OCI-LY1 (cell line): ENCODE measurements at regions not wholly inside any gene's neighbourhood (a gene's known extent, or its start where the extent isn't known, plus 50 kb on each side); places are given as distances from the start of the nearest gene placed in this dataset.

Experiments
- H2AFZ ChIP-seq: fragments of 200-600 bp; sonication (generic), shearing (Covaris generic); 2 replicates; pipeline ENCODE4 v1.6.0; 2014; ENCODE audit warnings: antibody characterized with exemption, mild to moderate bottlenecking, low read length
- H3F3A ChIP-seq: fragments of 200-600 bp; sonication (generic), shearing (Covaris generic); 2 replicates; pipeline ENCODE4 v1.6.0; 2014; ENCODE audit warnings: mild to moderate bottlenecking, antibody characterized with exemption, low read length, moderate library complexity; ENCODE audit not compliant: insufficient read depth
- H3K27ac ChIP-seq: fragments of 200-600 bp; sonication (generic); 2 replicates; pipeline ENCODE4 v1.5.1; 2014; ENCODE audit warnings: low read length, mixed run types, mild to moderate bottlenecking, low read depth; ENCODE audit not compliant: poor library complexity, severe bottlenecking
- H3K27me3 ChIP-seq: fragments of 200-600 bp; sonication (generic); 2 replicates; pipeline ENCODE4 v1.6.0; 2014; ENCODE audit warnings: antibody characterized with exemption, mild to moderate bottlenecking, low read length, moderate library complexity; ENCODE audit not compliant: insufficient read depth
- H3K36me3 ChIP-seq: fragments of 200-600 bp; sonication (generic); 2 replicates; pipeline ENCODE4 v1.6.1; 2014; ENCODE audit warnings: mild to moderate bottlenecking, antibody characterized with exemption, low read length, moderate library complexity, mixed read lengths; ENCODE audit not compliant: insufficient read depth
- H3K4me1 ChIP-seq: fragments of 200-600 bp; sonication (generic); 2 replicates; pipeline ENCODE4 v1.5.1; 2014; ENCODE audit warnings: mild to moderate bottlenecking, low read length, moderate library complexity; ENCODE audit not compliant: insufficient read depth, severe bottlenecking
- H3K4me2 ChIP-seq: fragments of 200-600 bp; sonication (generic), shearing (Covaris generic); 2 replicates; pipeline ENCODE4 v1.6.1; 2014; ENCODE audit warnings: low read length
- H3K4me3 ChIP-seq: fragments of 200-600 bp; sonication (generic); 2 replicates; pipeline ENCODE4 v1.5.1; 2014; ENCODE audit warnings: low read length, low read depth, mild to moderate bottlenecking, mixed read lengths; ENCODE audit not compliant: poor library complexity, severe bottlenecking
- H3K79me2 ChIP-seq: fragments of 200-600 bp; shearing (Covaris generic); 2 replicates; pipeline ENCODE4 v1.6.1; 2016; ENCODE audit warnings: mixed run types, low read length, mixed read lengths; ENCODE audit not compliant: insufficient read depth
- H3K9ac ChIP-seq: fragments of 200-600 bp; sonication (generic), shearing (Covaris generic); 2 replicates; pipeline ENCODE4 v1.6.1; 2014; ENCODE audit warnings: mild to moderate bottlenecking, low read length, mixed read lengths
- H3K9me2 ChIP-seq: fragments of 200-600 bp; sonication (generic), shearing (Covaris generic); 2 replicates; pipeline ENCODE4 v1.6.1; 2014; ENCODE audit warnings: low read depth, mild to moderate bottlenecking, low read length, mixed read lengths
- H3K9me3 ChIP-seq: fragments of 200-600 bp; shearing (Covaris generic); 2 replicates; pipeline ENCODE4 v1.6.1; 2014; ENCODE audit warnings: low read length, mixed read lengths
- H4K20me1 ChIP-seq: fragments of 200-600 bp; sonication (generic), shearing (Covaris generic); 2 replicates; pipeline ENCODE4 v1.6.0; 2016; ENCODE audit warnings: mild to moderate bottlenecking, low read length; ENCODE audit not compliant: insufficient read depth
- EZH2 ChIP-seq: fragments of 200-600 bp; sonication (generic), shearing (Covaris generic); IDR thresholded peaks from 2 replicates; pipeline ENCODE4 v1.8.0; 2017; ENCODE audit warnings: borderline replicate concordance, mixed run types, mild to moderate bottlenecking, antibody characterized with exemption, low read length, moderate library complexity, mixed read lengths
- TF ChIP-seq, protein P1 (sequence below): fragments of 200-600 bp; sonication (generic), shearing (Covaris generic); IDR thresholded peaks from 2 replicates; pipeline ENCODE4 v1.5.1; 2017; ENCODE audit warnings: mild to moderate bottlenecking, antibody characterized with exemption, low read length, moderate library complexity, mixed read lengths

DNA sequence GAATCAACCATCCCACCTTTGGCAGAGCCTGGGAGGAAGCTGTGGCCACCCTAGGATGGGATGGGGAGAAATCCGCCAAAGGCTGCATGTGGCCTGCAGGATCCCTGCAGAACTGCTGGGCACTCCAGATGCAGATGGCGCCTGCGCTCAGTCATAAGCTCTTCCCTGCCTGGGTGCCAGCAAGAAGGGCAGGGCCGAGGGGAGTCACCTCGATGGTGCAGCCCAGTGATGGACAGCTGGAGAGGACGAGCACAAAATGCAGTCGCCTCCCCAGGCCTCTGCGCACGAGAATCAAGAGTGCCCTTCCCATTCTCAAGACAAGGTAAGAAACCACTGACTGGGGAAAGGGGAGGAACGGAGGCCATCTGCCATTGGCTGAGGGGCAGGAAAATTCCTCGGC lies 693.6 kb downstream of the TBC1D22A start:
- Histone ChIP-seq H3K79me2 (no peaks in the 10 kb centered on the region), H3K4me2 (no peak overlapping the region), H3K9me2 (no peaks in the 10 kb centered on the region), H3K4me1 (no peaks in the 10 kb centered on the region), H3K9me3 (peaks cover 4% of the 10 kb centered on the region), H4K20me1 (no peaks in the 10 kb centered on the region), H3K9ac (no peak overlapping the region), H2AFZ (no peak overlapping the region), H3K36me3 (no peaks in the 10 kb centered on the region), H3K4me3 (no peak overlapping the region), H3K27ac (no peak overlapping the region), H3F3A (no peaks in the 10 kb centered on the region), H3K27me3 (no peaks in the 10 kb centered on the region)
- TF ChIP-seq, protein P1, sequence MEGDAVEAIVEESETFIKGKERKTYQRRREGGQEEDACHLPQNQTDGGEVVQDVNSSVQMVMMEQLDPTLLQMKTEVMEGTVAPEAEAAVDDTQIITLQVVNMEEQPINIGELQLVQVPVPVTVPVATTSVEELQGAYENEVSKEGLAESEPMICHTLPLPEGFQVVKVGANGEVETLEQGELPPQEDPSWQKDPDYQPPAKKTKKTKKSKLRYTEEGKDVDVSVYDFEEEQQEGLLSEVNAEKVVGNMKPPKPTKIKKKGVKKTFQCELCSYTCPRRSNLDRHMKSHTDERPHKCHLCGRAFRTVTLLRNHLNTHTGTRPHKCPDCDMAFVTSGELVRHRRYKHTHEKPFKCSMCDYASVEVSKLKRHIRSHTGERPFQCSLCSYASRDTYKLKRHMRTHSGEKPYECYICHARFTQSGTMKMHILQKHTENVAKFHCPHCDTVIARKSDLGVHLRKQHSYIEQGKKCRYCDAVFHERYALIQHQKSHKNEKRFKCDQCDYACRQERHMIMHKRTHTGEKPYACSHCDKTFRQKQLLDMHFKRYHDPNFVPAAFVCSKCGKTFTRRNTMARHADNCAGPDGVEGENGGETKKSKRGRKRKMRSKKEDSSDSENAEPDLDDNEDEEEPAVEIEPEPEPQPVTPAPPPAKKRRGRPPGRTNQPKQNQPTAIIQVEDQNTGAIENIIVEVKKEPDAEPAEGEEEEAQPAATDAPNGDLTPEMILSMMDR, result no peak

DNA sequence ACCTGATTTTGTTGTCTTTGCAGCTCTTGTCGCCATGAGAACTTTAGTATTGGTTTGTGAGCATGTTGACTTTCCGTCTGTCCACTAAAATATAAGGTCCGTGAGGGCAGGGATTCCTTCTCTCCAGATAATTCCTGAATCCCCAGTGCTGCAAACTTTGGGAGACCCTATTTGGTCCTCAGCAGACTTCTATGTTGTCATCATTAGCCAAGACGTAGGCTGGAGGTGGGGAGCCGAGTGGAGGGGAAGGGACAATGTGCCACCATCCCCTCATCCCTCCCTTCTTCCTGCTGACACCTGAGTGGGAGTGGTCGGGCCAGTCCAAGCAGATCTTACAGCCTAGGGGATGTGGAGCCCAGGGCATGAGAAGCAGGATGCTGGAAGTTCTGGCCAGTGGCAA lies 690.6 kb downstream of the TBC1D22A start:
- TF ChIP-seq EZH2, result no peak
- TF ChIP-seq, protein P1, result no peak
- peaks cover 4% of the 10 kb centered on the region for H3K9me3 ChIP-seq
- H3K27me3 ChIP-seq, result no peaks in the 10 kb centered on the region

DNA sequence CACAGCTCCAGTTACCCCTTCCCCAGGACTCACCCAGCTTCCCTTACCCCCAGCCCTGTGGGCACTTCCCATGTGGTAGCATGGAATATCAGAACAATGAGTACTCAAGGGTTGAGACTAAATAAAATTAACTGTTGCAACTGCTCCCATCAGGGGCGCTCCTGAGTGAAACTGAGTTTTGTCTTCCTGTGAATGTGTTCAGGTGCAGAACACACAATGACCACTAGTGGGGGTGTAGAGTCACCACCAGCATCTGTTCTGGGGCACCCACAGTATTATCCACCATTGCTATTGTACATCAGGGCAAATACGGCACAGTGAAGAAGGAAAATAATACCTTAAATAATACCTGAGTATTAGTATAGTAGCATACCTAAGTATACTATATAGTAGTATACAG lies 689.7 kb downstream of the TBC1D22A start:
- no peaks in the 10 kb centered on the region for H3K9me2 ChIP-seq
- no peak overlapping the region for H3K27ac ChIP-seq
- H3K79me2 ChIP-seq, result no peaks in the 10 kb centered on the region
- H3K4me1 ChIP-seq, result no peaks in the 10 kb centered on the region
- TF ChIP-seq, protein P1, result peak; percentile 85
- TF ChIP-seq EZH2, result no peak
- H3K4me2 ChIP-seq, result no peak overlapping the region
- peaks cover 4% of the 10 kb centered on the region for H3K9me3 ChIP-seq
- no peaks in the 10 kb centered on the region for H4K20me1 ChIP-seq
- H3K9ac ChIP-seq, result no peak overlapping the region
- no peaks in the 10 kb centered on the region for H3K36me3 ChIP-seq
- H2AFZ ChIP-seq, result no peak overlapping the region
- no peaks in the 10 kb centered on the region for H3K27me3 ChIP-seq
- H3K4me3 ChIP-seq, result no peak overlapping the region
- no peaks in the 10 kb centered on the region for H3F3A ChIP-seq

More for the DNA sequence above, 690.6 kb downstream of the TBC1D22A start:
- H2AFZ ChIP-seq, result no peak overlapping the region
- no peaks in the 10 kb centered on the region for H3K36me3 ChIP-seq
- no peaks in the 10 kb centered on the region for H3K4me1 ChIP-seq
- no peaks in the 10 kb centered on the region for H3K79me2 ChIP-seq
- no peaks in the 10 kb centered on the region for H4K20me1 ChIP-seq
- no peak overlapping the region for H3K27ac ChIP-seq
- H3K4me2 ChIP-seq, result no peak overlapping the region
- no peaks in the 10 kb centered on the region for H3K9me2 ChIP-seq
- H3K9ac ChIP-seq, result no peak overlapping the region
- no peaks in the 10 kb centered on the region for H3F3A ChIP-seq
- H3K4me3 ChIP-seq, result no peak overlapping the region
